Osteoblast (primary cell): ENCODE measurements at regions not wholly inside any gene's neighbourhood (a gene's known extent, or its start where the extent isn't known, plus 50 kb on each side); places are given as distances from the start of the nearest gene placed in this dataset.

Experiments used
- DNase-seq: peaks from one replicate; pipeline ENCODE4 v3.0.0; 2011; ENCODE audit warnings: low spot score, mixed read lengths; ENCODE audit not compliant: insufficient read length; ENCODE audit errors: missing footprints
- H2AFZ ChIP-seq: 2 replicates; pipeline ENCODE4 v1.6.0; 2011; ENCODE audit warnings: mild to moderate bottlenecking, low read length
- H3K27ac ChIP-seq: 2 replicates; pipeline ENCODE4 v1.5.1; 2011; ENCODE audit warnings: mild to moderate bottlenecking, low read depth, low read length, moderate library complexity
- H3K27me3 ChIP-seq: 2 replicates; pipeline ENCODE4 v1.6.0; 2012; ENCODE audit warnings: mild to moderate bottlenecking, control low read depth, inconsistent platforms, low read length, moderate library complexity; ENCODE audit not compliant: insufficient read depth
- H3K36me3 ChIP-seq: 2 replicates; pipeline ENCODE4 v1.5.1; 2011; ENCODE audit warnings: mild to moderate bottlenecking, low read length, control low read depth, moderate library complexity; ENCODE audit not compliant: insufficient read depth
- H3K4me1 ChIP-seq: 2 replicates; pipeline ENCODE4 v1.5.1; 2011; ENCODE audit warnings: mild to moderate bottlenecking, low read length, control low read depth, moderate library complexity; ENCODE audit not compliant: insufficient read depth
- H3K4me2 ChIP-seq: 2 replicates; pipeline ENCODE4 v1.6.0; 2011; ENCODE audit warnings: mild to moderate bottlenecking, low read length; ENCODE audit not compliant: insufficient read depth
- H3K4me3 ChIP-seq: fragments of 200-600 bp; sonication (generic); 3 replicates; pipeline ENCODE4 v1.5.1; 2012; ENCODE audit warnings: mild to moderate bottlenecking, low read length, inconsistent platforms; ENCODE audit not compliant: insufficient read depth
- H3K79me2 ChIP-seq: 2 replicates; pipeline ENCODE4 v1.6.0; 2012; ENCODE audit warnings: mild to moderate bottlenecking, low read length, control low read depth, inconsistent platforms; ENCODE audit not compliant: insufficient read depth
- H3K9me3 ChIP-seq: 2 replicates; pipeline ENCODE4 v1.5.1; 2011; ENCODE audit warnings: low read depth, low read length, control low read depth
- H4K20me1 ChIP-seq: 2 replicates; pipeline ENCODE4 v1.6.0; 2012; ENCODE audit warnings: mild to moderate bottlenecking, low read length, control low read depth; ENCODE audit not compliant: insufficient read depth
- CTCF ChIP-seq: IDR thresholded peaks from 2 replicates; pipeline ENCODE4 v1.5.1; 2011; ENCODE audit warnings: mild to moderate bottlenecking, low read depth, low read length, moderate library complexity; ENCODE audit errors: extremely low read depth

- no peak overlapping the region for H3K4me3 ChIP-seq
- H3K27ac ChIP-seq = peak overlapping the region; percentile 10
- no peaks in the 10 kb centered on the region for H3K36me3 ChIP-seq
- H3K27me3 ChIP-seq = no peaks in the 10 kb centered on the region
- no peak overlapping the region for H3K4me2 ChIP-seq
- no peaks in the 10 kb centered on the region for H4K20me1 ChIP-seq
- H3K9me3 ChIP-seq = no peaks in the 10 kb centered on the region
- no peaks in the 10 kb centered on the region for H3K79me2 ChIP-seq
- TF ChIP-seq CTCF = no peak
- H3K4me1 ChIP-seq = no peaks in the 10 kb centered on the region
- H2AFZ ChIP-seq = no peak overlapping the region
- no peak for DNase-seq
Observed at GRCh38 chr1:72516264-72516663, 233.9 kb upstream of the NEGR1 start.

- H4K20me1 ChIP-seq = no peaks in the 10 kb centered on the region
- no peaks in the 10 kb centered on the region for H3K4me1 ChIP-seq
- H3K4me3 ChIP-seq = no peak overlapping the region
- H2AFZ ChIP-seq = no peak overlapping the region
- no peaks in the 10 kb centered on the region for H3K36me3 ChIP-seq
- H3K27ac ChIP-seq = no peak overlapping the region
- H3K4me2 ChIP-seq = no peak overlapping the region
- no peak for DNase-seq
- H3K27me3 ChIP-seq = no peaks in the 10 kb centered on the region
- no peaks in the 10 kb centered on the region for H3K79me2 ChIP-seq
- TF ChIP-seq CTCF = no peak
- no peaks in the 10 kb centered on the region for H3K9me3 ChIP-seq
Observed at GRCh38 chr1:72498371-72498770, 216.0 kb upstream of the NEGR1 start.

- H3K79me2 ChIP-seq = no peaks in the 10 kb centered on the region
- H3K4me2 ChIP-seq = no peak overlapping the region
- no peak for DNase-seq
- H4K20me1 ChIP-seq = no peaks in the 10 kb centered on the region
- no peak overlapping the region for H3K27ac ChIP-seq
- H3K9me3 ChIP-seq = no peaks in the 10 kb centered on the region
- no peak overlapping the region for H3K4me3 ChIP-seq
- H3K4me1 ChIP-seq = no peaks in the 10 kb centered on the region
- H3K36me3 ChIP-seq = no peaks in the 10 kb centered on the region
- no peaks in the 10 kb centered on the region for H3K27me3 ChIP-seq
- no peak for TF ChIP-seq CTCF
- no peak overlapping the region for H2AFZ ChIP-seq
Observed at GRCh38 chr1:72489801-72490200, 207.5 kb upstream of the NEGR1 start.

GRCh38 chr1:72485801-72486200 lies 203.5 kb upstream of the NEGR1 start:
- H4K20me1 ChIP-seq = no peaks in the 10 kb centered on the region
- no peak overlapping the region for H2AFZ ChIP-seq
- no peak for DNase-seq
- no peak overlapping the region for H3K4me2 ChIP-seq
- H3K4me3 ChIP-seq = no peak overlapping the region
- no peaks in the 10 kb centered on the region for H3K9me3 ChIP-seq
- no peaks in the 10 kb centered on the region for H3K4me1 ChIP-seq
- TF ChIP-seq CTCF = no peak
- H3K27me3 ChIP-seq = no peaks in the 10 kb centered on the region
- H3K36me3 ChIP-seq = no peaks in the 10 kb centered on the region
- no peaks in the 10 kb centered on the region for H3K79me2 ChIP-seq
- no peak overlapping the region for H3K27ac ChIP-seq
